C1 segment of cervical spinal cord (tissue), 14 donors: ENCODE measurements at regions not wholly inside any gene's neighbourhood (a gene's known extent, or its start where the extent isn't known, plus 50 kb on each side); places are given as distances from the start of the nearest gene placed in this dataset.
"Not testable (repeated sequence)": the region's sequence is repeated elsewhere in the genome, so short reads cannot be mapped to it uniquely, and the experiment has no call there.

Source experiments
- DNase-seq, 14 donors: peaks; one replicate each; lab custom pipeline; 2025; lab: John Stamatoyannopoulos, UW

DNA sequence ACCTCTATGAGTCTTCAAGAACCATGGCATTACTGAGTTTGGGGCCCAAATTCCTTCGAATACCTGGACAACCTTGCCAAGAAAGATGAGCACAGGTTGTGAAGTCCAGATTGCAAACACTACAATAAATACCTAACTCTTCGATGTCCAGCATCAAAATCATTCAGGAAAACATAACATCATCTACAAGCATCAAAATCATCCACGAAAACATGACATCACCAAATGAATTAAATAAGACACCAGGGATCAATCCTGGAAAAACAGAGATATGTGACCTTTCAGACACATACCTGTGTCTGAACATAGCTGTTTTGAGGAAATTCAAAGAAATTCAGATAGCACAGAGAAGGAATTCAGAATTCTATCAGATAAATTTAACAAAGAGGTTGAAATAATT is 262.0 kb upstream of the KITLG start:
- DNase-seq: no peak

DNA sequence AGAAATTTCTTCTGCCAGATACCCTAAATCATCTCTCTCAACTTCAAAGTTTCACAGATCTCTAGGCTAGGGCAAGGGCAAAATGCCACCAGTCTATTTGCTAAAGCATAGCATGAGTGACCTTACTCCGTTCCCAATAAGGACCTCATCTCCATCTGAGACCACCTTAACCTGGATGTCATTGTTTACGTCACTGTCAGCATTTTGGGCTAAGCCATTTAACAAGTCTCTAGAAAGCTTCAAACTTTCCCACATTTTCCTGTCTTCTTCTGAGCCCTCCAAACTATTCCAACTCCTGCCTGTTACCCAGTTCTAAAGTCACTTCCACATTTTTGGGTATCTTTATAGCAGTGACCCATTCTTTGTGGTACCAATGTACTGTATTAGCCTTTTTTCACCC is 259.2 kb upstream of the KITLG start:
- no peak for DNase-seq

DNA sequence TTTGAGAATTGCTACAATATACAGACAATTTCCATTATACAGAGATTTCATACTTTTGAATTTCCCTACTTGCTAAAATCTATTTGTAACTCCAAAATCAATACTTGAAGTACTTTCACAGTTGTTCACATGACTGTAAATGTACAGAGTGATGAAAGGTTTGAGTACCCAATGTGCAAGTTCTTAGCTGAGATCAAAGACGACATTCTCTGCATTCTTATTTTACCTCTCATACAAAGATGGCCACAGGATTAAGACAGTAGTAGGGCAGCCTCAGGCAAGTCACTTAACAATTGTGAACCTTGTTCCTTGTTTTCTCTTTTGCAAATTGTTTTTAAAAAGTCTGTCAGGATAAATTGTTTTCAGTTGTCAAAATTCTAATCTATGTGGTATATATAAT is 255.9 kb upstream of the KITLG start:
- no peak for DNase-seq

DNA sequence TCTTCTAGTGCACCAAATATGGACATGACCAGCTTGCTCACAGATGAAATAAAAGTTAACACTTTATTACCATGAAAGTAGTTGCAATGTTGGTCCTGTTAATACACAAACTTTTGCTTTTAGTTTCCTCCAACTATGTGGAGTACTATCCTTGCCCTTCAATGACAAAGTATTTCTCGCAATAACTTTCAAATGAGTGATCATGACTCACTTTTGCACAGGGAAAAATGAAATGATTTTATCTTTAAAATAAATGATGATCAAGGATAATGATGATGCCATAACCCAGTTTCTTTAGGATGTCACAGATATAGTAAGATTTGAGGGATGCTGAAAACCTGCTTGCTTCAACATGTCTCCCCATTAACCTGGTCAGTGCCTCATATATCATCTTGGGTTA is 254.0 kb upstream of the KITLG start:
- no peak for DNase-seq

DNA sequence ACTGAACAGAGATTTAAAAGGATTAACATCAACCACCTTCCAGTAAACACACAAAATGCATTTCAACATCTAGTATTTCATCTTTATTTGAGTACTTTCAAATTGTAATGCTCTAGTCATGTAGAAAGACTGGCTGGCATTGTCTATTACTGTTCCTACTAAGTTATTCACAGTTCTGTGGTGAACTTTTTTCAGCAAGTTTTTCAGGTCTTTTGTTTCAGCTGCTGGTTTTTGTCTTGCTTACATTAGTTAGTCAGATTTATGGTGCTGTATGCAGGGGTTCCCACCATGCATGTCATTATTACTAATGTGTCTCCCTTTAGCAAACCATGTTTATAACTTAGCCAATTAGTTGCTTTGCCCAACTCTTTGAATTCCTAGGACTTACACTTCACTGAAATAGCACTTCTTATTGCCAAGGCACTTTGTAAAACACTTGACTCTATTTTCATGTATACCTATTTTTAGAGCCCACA is 253.4 kb upstream of the KITLG start:
- no peak for DNase-seq

DNA sequence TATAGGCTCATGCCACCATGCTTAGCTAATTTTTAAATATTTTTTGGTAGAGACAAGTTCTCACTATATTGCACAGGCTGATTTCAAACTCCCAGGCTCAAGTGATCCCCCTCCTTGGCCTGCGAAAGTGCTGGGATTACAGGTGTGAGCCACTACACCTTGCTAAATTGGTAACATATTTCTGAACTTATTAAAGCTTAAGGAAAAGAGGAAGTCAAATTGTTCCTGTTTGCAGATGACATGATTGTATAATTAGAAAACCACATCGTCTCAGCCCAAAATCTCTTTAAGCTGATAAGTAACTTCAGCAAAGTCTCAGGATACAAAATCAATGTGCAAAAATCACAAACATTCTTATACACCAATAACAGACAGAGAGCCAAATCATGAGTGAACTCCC is 248.3 kb upstream of the KITLG start:
- not testable (repeated sequence) for DNase-seq

DNA sequence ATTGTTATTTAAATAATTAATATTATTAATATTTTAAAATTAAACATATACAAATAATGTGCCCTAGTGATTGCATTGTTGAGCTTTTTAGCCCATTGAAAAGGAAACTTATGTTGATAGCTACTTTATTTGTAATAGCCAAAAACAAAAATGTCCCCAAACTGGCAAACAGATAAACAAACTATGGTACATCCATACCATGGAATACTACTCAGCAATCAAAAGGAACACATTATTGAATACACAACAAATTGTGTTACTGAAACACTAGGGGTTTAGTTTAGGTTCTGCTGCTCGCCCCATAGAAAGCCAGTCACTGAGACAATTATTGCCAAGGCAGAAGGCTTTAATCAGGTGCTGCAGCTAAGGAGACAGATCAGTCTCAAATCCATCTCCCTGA is 239.7 kb upstream of the KITLG start:
- DNase-seq: no peak

DNA sequence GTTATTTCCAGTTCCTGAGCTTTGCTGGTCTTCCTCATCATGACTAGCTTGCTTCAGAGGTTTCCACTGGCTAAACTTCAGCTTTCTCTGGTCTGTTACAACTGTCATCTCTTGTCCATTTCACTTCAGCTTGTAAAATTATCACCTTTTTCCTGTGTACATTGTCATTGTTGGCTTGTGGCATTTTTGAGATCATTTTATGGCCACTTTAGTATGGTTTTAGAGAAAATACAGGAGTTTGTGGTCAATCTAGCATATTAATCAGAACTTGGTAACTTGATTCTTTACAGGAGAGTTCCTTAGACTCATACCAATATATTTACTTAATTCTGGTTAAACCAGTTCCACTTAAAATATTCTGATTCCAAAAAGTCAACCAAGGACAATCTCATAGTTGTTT is 235.9 kb upstream of the KITLG start:
- no peak for DNase-seq

DNA sequence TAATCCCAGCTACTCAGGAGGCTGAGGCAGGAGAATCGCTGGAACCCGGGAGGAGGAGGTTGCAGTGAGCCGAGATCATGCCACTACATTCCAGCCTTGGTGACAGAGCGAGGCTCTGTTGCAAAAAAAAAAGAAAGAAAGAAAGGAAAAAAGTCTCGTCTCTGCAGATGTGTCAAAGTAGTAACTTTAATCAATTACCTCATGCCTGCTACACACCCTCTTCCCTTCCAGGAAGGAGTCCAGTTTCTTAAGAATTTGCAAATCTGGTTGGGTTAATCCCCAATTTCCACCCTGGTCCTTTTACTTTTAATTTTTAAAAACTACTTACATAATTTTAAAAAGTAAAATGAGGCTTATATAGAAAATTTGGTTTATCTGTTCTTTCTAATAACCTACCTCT is 234.5 kb upstream of the KITLG start:
- no peak for DNase-seq

DNA sequence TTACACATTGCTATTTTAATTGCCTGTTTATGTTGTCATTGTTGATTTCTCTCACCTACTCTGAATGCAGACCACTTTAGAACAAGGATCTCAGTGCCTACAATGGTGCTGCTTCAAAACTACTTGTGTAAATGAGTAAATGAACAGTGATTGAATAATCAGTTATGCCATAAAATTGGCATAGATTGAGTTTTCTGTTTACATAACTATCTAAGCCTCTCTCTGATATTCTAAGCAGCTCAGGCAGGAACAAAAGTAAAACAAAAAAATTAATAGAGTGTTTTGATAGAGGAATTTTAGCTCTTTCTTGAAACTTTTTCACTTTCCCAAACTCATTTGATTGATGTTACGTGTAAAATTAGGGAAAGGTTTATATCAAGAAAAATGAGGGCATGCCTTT is 232.3 kb upstream of the KITLG start:
- DNase-seq: no peak

DNA sequence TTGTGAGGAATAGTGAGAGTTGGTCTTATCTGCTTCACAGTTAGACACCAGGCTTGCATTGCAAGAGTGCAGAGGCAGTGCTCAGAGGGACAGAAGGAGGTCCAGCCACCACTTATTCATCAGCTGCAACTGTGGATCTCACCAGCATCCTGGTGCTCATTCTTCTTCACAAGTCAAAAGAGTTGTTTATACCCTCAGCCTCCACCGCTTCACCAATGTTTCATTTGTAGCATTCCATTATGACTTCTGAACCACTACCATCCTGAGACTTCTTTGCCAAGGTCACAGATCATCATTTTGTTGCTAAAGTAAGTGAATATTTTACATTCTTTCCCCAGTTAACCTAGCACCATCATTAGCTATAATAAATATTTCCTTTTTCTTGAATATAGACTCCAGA is 230.5 kb upstream of the KITLG start:
- DNase-seq: no peak

DNA sequence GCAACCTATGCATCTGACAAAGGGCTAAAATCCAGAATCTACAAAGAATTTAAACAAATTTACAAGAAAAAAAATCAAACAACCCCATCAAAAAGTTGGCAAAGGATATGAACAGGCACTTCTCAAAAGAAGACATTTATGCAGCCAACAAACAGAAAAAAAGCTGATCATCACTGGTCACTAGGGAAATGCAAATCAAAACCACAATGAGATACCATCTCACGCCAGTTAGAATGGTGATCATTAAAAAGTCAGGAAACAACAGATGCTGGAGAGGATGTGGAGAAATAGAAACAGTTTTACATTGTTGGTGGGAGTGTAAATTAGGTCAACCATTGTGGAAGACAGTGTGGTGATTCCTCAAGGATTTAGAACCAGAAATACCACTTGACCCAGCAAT is 229.6 kb upstream of the KITLG start:
- DNase-seq: not testable (repeated sequence)

DNA sequence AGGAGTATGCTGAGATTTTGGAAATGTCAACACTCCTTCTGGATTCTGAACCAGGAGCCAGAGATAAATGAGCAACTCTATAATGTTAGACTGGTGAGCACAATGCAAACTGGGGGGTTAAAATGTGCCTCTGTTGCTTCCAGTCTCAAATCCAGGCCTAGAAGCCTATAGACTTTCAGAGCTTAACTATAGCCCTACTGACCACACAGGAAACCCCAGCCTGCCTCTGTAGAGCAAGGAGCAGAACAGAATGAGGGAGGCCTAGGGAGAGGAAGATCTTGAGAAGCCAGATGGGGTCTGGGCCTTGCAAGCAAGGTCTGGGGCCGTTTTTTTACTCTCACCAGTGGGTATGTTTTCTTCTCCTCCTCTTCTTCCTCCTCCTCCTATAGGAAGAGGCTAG is 225.4 kb upstream of the KITLG start:
- DNase-seq: no peak

DNA sequence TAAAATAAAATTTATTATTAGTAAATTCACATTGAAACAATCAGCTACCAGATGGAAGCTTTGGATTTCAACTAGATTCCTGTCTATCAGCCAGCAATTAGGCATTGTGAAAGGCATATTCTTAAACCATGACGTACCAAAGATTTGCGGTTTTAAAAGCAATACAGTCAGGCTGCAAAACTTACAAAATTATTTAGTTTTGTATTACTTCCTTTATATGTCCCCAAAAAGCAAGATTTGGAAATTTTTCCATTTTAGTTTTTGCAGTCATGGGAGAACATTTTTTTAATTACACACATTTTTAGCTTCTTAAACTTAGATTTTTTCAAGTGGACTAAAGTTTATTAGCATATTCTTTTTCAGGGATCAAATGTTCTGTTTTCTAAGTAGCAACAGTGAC is 225.0 kb upstream of the KITLG start:
- no peak for DNase-seq

DNA sequence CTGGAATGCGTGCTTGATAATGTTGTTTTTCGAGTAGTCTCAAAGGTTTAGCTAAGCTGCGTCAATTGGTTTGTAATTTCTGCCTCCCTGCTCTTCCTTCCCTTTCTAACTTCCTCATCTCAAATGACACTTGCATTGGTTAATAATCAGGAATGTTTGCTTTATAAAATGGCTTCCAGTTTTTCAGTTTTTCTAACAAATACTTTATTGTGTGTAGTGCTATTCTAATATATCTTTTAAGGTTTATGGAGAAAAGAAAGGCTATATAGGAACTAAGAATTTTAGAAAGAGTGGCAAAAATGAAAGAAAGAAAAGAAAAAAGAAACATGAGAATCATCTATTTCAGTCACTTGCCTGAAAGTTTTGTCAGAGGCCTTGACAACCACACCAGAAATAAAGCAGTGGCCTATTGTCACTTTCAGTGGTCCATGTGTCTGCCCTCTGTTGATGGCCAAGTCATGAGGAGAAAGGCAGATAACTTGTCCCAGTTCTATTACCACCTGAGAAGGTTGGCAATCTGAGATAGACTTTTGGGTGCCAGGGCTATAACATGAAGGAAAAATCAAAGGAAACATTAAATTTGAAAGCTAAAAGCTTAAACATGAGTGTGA is 221.9 kb upstream of the KITLG start:
- DNase-seq: no peak

DNA sequence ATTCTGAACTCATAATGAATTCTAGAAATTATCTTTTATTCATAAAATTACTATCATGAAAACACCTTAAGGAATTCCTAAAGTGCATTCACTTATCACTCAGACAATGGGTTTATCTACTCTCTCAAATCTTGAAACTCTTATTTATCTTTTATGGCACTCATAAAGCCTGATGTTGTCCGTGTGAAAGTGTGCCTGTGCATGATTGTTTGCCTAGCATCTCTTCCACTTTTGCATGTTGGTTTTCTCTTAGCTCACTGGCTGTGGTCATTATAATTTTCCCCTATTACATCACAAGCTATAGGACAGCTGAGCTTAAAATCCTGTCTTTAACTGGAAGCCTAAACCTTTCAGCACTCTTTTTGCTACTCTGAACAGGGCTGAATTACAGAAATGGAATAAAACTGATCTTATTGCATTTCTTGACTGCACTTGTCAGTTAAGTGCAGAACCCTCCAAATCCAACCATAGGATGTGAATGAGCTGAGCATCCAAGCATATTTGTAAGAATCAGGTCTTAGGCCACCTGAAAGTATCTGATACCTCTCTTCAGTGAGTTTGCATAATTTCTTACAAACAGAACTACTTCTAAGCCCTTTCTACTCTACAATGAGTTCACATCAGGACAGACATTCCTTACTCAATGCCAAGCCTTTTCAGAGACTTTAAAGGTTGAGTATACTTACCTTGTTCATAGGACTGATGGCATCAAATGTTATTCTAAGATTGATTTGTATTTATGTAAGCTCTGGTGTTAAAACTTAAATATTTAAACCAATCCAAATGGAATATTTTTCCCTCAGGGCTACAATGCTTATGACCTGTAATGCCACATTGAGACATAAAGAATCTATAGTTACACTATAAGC is 221.2 kb upstream of the KITLG start:
- DNase-seq: no peak

DNA sequence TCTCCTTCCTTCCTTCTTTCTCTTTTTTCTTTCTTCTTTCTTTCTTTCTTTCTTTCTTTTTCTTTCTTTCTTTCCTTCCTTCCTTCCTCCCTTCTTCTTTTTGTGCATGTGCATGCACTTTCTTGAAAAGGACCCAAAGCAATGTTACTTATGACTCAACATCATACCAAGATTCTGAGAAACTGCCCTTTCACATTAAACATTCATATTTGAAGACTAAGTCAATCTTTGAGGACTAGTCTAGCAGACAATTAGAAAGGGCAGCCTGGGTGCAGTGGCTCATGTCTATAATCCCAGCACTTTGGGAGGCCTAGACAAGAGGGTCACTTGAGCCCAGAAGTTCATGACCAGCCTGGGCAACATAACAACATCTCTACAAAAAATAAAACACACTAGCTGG is 212.8 kb upstream of the KITLG start:
- no peak for DNase-seq

DNA sequence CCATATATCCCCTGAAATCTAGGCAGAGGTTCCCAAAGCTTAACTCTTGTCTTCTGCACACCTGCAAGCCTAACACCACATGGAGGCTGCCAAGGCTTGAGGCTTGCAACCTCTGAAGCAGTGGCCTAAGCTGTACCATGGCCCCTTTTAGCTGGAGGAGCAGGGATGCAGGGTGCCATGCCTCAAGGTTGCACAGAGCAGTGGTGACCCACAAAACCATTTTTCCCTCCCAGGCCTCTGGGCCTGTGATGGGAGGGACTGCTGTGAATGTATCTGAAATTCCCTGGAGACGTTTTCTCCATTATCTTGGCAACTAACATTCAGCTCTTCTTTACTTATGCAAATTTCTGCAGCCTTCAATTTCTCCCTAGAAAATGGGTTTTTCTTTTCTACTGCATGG is 210.0 kb upstream of the KITLG start:
- DNase-seq: no peak

DNA sequence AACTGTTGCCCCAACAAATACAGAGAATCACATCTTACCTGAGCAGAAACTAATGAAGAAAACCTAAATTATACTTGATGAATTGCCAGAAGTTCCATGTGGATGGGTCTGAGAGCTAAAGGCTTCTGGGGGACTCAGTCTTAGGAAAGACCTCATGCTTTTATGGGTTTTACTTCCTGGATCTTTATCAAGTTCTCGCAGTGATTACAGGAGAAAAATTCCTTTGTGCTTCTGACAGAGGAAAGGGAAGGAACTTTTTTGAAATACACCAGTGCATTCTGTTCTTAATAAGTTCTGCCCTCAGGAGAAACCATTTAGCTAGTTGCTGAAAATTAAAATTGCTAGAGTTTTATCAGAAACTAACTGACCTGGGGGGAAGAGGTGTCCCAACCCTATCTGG is 203.9 kb upstream of the KITLG start:
- no peak for DNase-seq

DNA sequence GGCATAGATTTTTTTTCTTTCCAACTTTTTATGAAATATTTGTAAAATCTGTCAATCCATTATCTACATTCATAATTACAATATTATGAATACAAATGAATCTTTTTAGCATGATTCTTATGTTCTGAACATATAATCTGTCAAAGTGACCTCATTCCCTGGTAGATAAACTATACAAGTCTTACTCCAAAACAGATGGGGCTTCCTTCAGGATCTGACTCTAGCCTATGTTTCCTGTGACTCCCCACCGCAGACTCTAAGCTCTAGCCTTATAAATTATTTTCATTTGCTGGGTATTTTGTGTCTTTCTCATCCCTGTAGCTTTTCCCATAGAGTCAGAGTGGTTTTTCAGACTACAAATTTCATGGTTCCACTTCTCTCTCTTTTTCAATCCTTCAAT is 202.1 kb upstream of the KITLG start:
- no peak for DNase-seq

DNA sequence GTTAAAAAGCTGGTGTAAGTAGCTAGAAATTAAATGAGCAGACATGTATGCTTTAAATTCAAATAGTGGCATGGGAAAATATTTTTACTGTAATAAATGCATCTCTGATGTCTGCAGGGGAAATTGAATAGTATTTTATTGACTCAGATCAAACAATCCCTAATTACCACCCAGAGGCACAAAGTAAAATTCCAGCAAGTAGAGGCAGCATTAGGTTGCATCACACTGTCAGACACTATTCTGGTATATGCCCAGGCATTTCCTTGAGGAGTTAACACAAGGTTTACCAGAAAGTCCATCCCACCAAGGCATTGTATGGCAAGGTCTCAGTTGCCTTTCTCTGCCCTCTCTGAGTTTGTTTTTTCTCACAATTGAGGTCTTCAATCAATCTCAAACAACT is 201.6 kb upstream of the KITLG start:
- DNase-seq: no peak

DNA sequence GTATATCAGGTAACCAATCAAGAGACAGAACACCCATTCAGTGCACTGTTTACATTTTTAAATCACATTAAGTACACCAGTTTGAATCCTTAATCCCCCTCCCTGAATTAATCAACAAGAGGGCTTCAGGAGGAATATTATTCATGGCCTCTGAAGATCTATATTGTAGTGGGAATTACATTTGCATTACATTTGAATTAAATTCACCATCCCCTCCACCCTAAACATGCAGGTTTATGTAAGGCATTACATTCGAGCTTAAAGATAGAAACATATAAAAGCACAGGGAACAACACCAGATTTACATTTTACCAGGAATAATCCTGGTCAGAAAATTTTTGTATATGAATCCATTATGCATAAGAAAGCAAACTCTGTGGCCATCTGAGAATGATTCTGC is 197.8 kb upstream of the KITLG start:
- DNase-seq: no peak

DNA sequence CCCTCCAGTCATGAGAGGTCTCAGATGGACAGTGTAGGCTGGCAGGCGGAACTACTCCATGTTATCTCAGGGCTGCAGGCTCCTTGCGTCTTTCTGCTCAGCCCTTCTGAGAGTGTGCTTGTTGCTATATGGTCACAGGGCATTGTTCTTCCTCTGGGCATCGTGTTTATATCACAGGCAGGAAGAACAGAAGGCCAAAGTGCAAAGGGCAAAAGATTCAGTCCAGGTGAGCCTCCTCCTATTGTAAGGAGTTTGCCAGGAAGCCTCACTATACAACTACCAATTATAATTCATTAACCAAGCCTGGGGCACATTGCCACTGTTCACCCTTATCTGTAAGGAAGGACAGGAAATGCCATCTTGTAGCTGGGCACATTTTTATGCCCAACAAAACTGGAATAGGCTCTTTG is 195.5 kb upstream of the KITLG start:
- DNase-seq: no peak
